ENCODE measurements at regions not wholly inside any gene's neighbourhood (a gene's known extent, or its start where the extent isn't known, plus 50 kb on each side); places are given as distances from the start of the nearest gene placed in this dataset.
"Not testable (repeated sequence)": the region's sequence is repeated elsewhere in the genome, so short reads cannot be mapped to it uniquely, and the experiment has no call there.

GRCh38 chr12:12009749-12010276 lies 60.9 kb upstream of the BCL2L14 start:
- not testable (repeated sequence) for H2AK5ac ChIP-seq (ENCODE audit: low read length); H3K9me3 ChIP-seq (ENCODE audit: insufficient read depth, low read depth, low read length); H3K27me3 ChIP-seq (ENCODE audit: insufficient read depth, low read length); H3K79me2 ChIP-seq (ENCODE audit: control insufficient read depth, insufficient read depth, low read length, poor library complexity); H3K9ac ChIP-seq (ENCODE audit: low read length); H2BK5ac ChIP-seq (ENCODE audit: low read depth, low read length, poor library complexity); H3K23ac ChIP-seq (ENCODE audit: low read length); H3K18ac ChIP-seq (ENCODE audit: low read length); H3K27ac ChIP-seq (ENCODE audit: low read depth, low read length); H2AFZ ChIP-seq (ENCODE audit: insufficient read depth, low read length, poor library complexity); H3K14ac ChIP-seq (ENCODE audit: low read length); H4K8ac ChIP-seq (ENCODE audit: low read depth, low read length); DNase-seq; H3K36me3 ChIP-seq (ENCODE audit: control insufficient read depth in 1 of 2, insufficient read depth in 2 of 2, low read length in 2 of 2); H3K4me2 ChIP-seq (ENCODE audit: low read length); H4K91ac ChIP-seq (ENCODE audit: low read depth, low read length); H3K4me3 ChIP-seq (ENCODE audit: low read depth, low read length); H3K4ac ChIP-seq (ENCODE audit: low read depth, low read length); H4K12ac ChIP-seq (ENCODE audit: low read depth, low read length)
- Histone ChIP-seq H3K79me1 (ENCODE audit: low read length) (peaks cover 15% of the 10 kb centered on the region), H2BK12ac (ENCODE audit: low read length) (peak overlapping the region; percentile 41), H2BK120ac (ENCODE audit: insufficient read depth, low read length, poor library complexity) (peak overlapping the region; percentile 1), H3K4me1 (ENCODE audit: control insufficient read depth in 1 of 2, insufficient read depth in 2 of 2, low read length in 2 of 2) (peaks cover 16 to 33% of the 10 kb centered on the region in 2 experiments)
- whole genome bisulfite sequencing (ENCODE audit: extremely low coverage, insufficient coverage, insufficient read length), result no CpG with 5 or more reads among the region's 6 CpGs

DNA sequence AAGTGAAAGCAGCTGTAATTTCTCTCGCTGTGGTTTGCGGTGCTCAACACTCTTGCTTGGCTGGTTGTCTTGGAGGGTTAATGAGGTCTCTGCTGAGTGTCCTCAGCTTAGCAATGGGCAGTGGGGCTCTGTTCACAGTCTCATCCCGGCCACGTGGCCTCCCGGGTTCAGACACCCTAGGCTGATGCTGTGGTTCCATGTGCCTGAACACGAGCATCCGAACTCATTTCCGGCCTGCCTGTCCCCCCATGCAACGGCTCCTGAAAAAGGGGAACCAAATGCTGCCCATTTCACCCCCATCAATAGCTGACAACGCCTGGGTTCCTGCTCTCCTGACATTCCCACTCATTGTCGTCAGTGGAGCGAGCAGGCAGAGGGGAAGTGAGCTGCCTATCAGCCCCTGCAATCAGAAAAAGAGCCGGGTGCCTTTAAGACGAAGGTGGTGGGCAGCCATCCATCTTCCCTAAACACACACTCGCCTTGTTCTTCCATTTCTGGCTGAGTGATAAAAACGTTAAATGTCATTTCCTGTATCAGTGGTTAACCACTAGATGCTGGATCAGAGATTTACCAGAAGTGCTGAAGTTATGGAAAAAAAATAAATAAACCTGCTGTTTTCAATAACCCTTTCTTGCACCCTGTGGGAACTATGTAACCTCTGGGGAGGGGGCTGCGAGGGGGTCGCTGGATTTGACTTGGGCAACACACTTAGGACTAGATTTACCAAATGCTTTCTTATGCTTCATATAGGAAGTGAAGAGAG lies 60.3 kb upstream of the BCL2L14 start:
- H3K14ac ChIP-seq (ENCODE audit: low read length), result peak overlapping the region; percentile 35
- H4K8ac ChIP-seq (ENCODE audit: low read depth, low read length), result no peak overlapping the region
- peak; percentile 38 to 47 for DNase-seq
- no peaks in the 10 kb centered on the region for H3K79me2 ChIP-seq (ENCODE audit: control insufficient read depth, insufficient read depth, low read length, poor library complexity)
- peaks cover 16 to 33% of the 10 kb centered on the region in 2 experiments for H3K4me1 ChIP-seq (ENCODE audit: control insufficient read depth in 1 of 2, insufficient read depth in 2 of 2, low read length in 2 of 2)
- no peaks in the 10 kb centered on the region for H3K36me3 ChIP-seq (ENCODE audit: control insufficient read depth in 1 of 2, insufficient read depth in 2 of 2, low read length in 2 of 2)
- H2BK12ac ChIP-seq (ENCODE audit: low read length), result peak overlapping the region; percentile 41
- H3K79me1 ChIP-seq (ENCODE audit: low read length), result peaks cover 15% of the 10 kb centered on the region
- peak overlapping the region; percentile 6 for H3K18ac ChIP-seq (ENCODE audit: low read length)
- no peak overlapping the region for H2AFZ ChIP-seq (ENCODE audit: insufficient read depth, low read length, poor library complexity)
- H3K23ac ChIP-seq (ENCODE audit: low read length), result no peak overlapping the region
- no peaks in the 10 kb centered on the region for H3K9me3 ChIP-seq (ENCODE audit: insufficient read depth, low read depth, low read length)
- H3K4me2 ChIP-seq (ENCODE audit: low read length), result no peak overlapping the region
- H3K27me3 ChIP-seq (ENCODE audit: insufficient read depth, low read length), result no peaks in the 10 kb centered on the region
- peak overlapping the region; percentile 86 for H2AK5ac ChIP-seq (ENCODE audit: low read length)
- no peak overlapping the region for H4K12ac ChIP-seq (ENCODE audit: low read depth, low read length)
- H2BK5ac ChIP-seq (ENCODE audit: low read depth, low read length, poor library complexity), result no peak overlapping the region
- peak overlapping the region; percentile 1 for H2BK120ac ChIP-seq (ENCODE audit: insufficient read depth, low read length, poor library complexity)
- WGBS (ENCODE audit: extremely low coverage, insufficient coverage, insufficient read length), result no CpG with 5 or more reads among the region's 18 CpGs
- no peak overlapping the region for H4K91ac ChIP-seq (ENCODE audit: low read depth, low read length)
- H3K27ac ChIP-seq (ENCODE audit: low read depth, low read length), result no peak overlapping the region
- H3K4ac ChIP-seq (ENCODE audit: low read depth, low read length), result no peak overlapping the region
- H3K9ac ChIP-seq (ENCODE audit: low read length), result no peak overlapping the region
- no peak overlapping the region for H3K4me3 ChIP-seq (ENCODE audit: low read depth, low read length)

DNA sequence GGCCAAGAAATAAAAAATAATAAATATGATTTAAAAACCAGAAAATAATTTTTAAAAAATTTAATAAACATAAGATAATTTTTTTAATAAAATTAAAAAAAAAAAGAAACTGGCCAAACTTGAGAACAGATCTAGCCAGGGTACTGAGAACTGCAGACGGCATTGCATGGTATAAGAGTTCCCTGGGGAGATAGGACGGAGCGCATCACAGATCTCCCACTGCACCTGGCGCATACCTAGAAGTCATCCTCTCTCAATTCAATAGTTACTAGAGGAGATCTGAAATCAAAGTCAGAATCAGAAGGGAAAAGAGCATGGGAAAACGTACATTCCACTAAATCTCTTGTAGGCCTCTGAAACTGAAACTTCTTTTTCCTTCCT lies 58.9 kb upstream of the BCL2L14 start:
- Histone ChIP-seq H4K91ac (ENCODE audit: low read depth, low read length) (no peak overlapping the region), H3K18ac (ENCODE audit: low read length) (no peak overlapping the region), H2BK120ac (ENCODE audit: insufficient read depth, low read length, poor library complexity) (no peak overlapping the region), H3K79me1 (ENCODE audit: low read length) (peaks cover 17% of the 10 kb centered on the region), H3K4me2 (ENCODE audit: low read length) (no peak overlapping the region), H3K27me3 (ENCODE audit: insufficient read depth, low read length) (no peaks in the 10 kb centered on the region), H3K4me3 (ENCODE audit: low read depth, low read length) (no peak overlapping the region), H2AFZ (ENCODE audit: insufficient read depth, low read length, poor library complexity) (no peak overlapping the region), H2BK5ac (ENCODE audit: low read depth, low read length, poor library complexity) (no peak overlapping the region), H3K9ac (ENCODE audit: low read length) (no peak overlapping the region), H4K12ac (ENCODE audit: low read depth, low read length) (no peak overlapping the region), H3K4me1 (ENCODE audit: control insufficient read depth in 1 of 2, insufficient read depth in 2 of 2, low read length in 2 of 2) (peaks cover 22 to 38% of the 10 kb centered on the region in 2 experiments), H3K14ac (ENCODE audit: low read length) (no peak overlapping the region), H3K4ac (ENCODE audit: low read depth, low read length) (no peak overlapping the region), H3K23ac (ENCODE audit: low read length) (no peak overlapping the region), H3K79me2 (ENCODE audit: control insufficient read depth, insufficient read depth, low read length, poor library complexity) (no peaks in the 10 kb centered on the region), H4K8ac (ENCODE audit: low read depth, low read length) (no peak overlapping the region), H3K36me3 (ENCODE audit: control insufficient read depth in 1 of 2, insufficient read depth in 2 of 2, low read length in 2 of 2) (no peaks in the 10 kb centered on the region), H3K9me3 (ENCODE audit: insufficient read depth, low read depth, low read length) (no peaks in the 10 kb centered on the region), H2BK12ac (ENCODE audit: low read length) (no peak overlapping the region), H2AK5ac (ENCODE audit: low read length) (no peak overlapping the region), H3K27ac (ENCODE audit: low read depth, low read length) (no peak overlapping the region)
- no peak for DNase-seq
- WGBS (ENCODE audit: extremely low coverage, insufficient coverage, insufficient read length), result no CpG with 5 or more reads among the region's 5 CpGs

DNA sequence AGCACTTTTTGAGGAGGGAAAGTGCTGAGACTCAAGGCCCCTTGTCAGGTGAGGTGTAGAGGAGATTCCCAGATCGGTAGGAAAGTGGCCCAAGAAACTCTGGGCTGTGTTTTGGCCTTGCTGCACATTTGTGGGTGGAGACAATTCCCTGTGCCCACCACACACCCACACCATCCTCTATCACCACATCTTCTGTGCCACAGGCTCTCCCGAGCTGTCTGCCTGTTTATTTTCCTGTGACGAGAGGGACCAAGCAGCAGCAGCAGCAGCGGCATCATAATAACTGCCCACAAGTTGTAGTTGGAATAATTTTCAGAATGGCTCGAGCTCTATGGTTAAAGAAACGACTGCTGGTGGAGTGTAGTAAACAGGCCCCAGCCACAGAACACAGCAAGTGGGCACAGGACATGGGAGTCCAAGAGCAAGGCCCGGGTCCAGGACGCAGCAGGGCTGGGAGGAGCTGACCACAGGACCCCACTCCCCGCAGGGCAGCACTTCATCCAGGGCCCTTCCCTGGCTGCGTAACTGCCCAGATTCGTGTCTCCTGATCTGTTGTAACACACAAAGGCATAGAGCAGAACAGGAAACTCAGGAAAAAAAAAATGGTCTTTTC lies 55.6 kb upstream of the BCL2L14 start:
- H3K9ac ChIP-seq (ENCODE audit: low read length), result no peak overlapping the region
- no CpG with 5 or more reads among the region's 11 CpGs for WGBS (ENCODE audit: extremely low coverage, insufficient coverage, insufficient read length)

More for the DNA sequence above, 55.6 kb upstream of the BCL2L14 start:
- Histone ChIP-seq H2AK5ac (ENCODE audit: low read length) (no peak overlapping the region), H3K4ac (ENCODE audit: low read depth, low read length) (no peak overlapping the region), H3K27me3 (ENCODE audit: insufficient read depth, low read length) (no peaks in the 10 kb centered on the region), H2BK120ac (ENCODE audit: insufficient read depth, low read length, poor library complexity) (no peak overlapping the region), H3K36me3 (ENCODE audit: control insufficient read depth in 1 of 2, insufficient read depth in 2 of 2, low read length in 2 of 2) (no peaks in the 10 kb centered on the region), H3K23ac (ENCODE audit: low read length) (no peak overlapping the region), H4K12ac (ENCODE audit: low read depth, low read length) (no peak overlapping the region), H4K8ac (ENCODE audit: low read depth, low read length) (no peak overlapping the region), H4K91ac (ENCODE audit: low read depth, low read length) (no peak overlapping the region), H2BK12ac (ENCODE audit: low read length) (no peak overlapping the region), H3K27ac (ENCODE audit: low read depth, low read length) (no peak overlapping the region), H3K4me3 (ENCODE audit: low read depth, low read length) (no peak overlapping the region), H3K4me2 (ENCODE audit: low read length) (no peak overlapping the region), H3K14ac (ENCODE audit: low read length) (no peak overlapping the region), H3K9me3 (ENCODE audit: insufficient read depth, low read depth, low read length) (no peaks in the 10 kb centered on the region), H3K4me1 (ENCODE audit: control insufficient read depth in 1 of 2, insufficient read depth in 2 of 2, low read length in 2 of 2) (peaks cover 21 to 30% of the 10 kb centered on the region in 2 experiments), H3K18ac (ENCODE audit: low read length) (no peak overlapping the region), H3K79me2 (ENCODE audit: control insufficient read depth, insufficient read depth, low read length, poor library complexity) (no peaks in the 10 kb centered on the region), H2BK5ac (ENCODE audit: low read depth, low read length, poor library complexity) (no peak overlapping the region), H3K79me1 (ENCODE audit: low read length) (peaks cover 9% of the 10 kb centered on the region), H2AFZ (ENCODE audit: insufficient read depth, low read length, poor library complexity) (no peak overlapping the region)
- DNase-seq, result no peak
